ENCODE measurements at regions not wholly inside any gene's neighbourhood (a gene's known extent, or its start where the extent isn't known, plus 50 kb on each side); places are given as distances from the start of the nearest gene placed in this dataset.
"Not testable (repeated sequence)": the region's sequence is repeated elsewhere in the genome, so short reads cannot be mapped to it uniquely, and the experiment has no call there.

- peak; percentile 32 for DNase-seq
These were observed 85.4 kb upstream of the RALY start for GRCh38 chr20:33908336-33908735.

GRCh38 chr20:33908868-33909267 lies 84.8 kb upstream of the RALY start:
- no peak for DNase-seq

- no peak for DNase-seq
These were observed 84.3 kb upstream of the RALY start for GRCh38 chr20:33909331-33909921.

- DNase-seq: no peak
These were observed 83.7 kb upstream of the RALY start for GRCh38 chr20:33910056-33910455.

- DNase-seq: peak; percentile 26
These were observed 83.0 kb upstream of the RALY start for GRCh38 chr20:33910529-33911327.

GRCh38 chr20:33914919-33915318 lies 78.8 kb upstream of the RALY start:
- peak; percentile 69 for DNase-seq

GRCh38 chr20:33915726-33916331 lies 77.9 kb upstream of the RALY start:
- peak; percentile 41 for DNase-seq

- no peak for DNase-seq
These were observed 76.9 kb upstream of the RALY start for GRCh38 chr20:33916768-33917167.

GRCh38 chr20:33917831-33918525 lies 75.7 kb upstream of the RALY start:
- no peak for DNase-seq

GRCh38 chr20:33918662-33919061 lies 75.0 kb upstream of the RALY start:
- DNase-seq: no peak

- no peak for DNase-seq
These were observed 74.1 kb upstream of the RALY start for GRCh38 chr20:33919653-33920052.

- no peak for DNase-seq
These were observed 71.5 kb upstream of the RALY start for GRCh38 chr20:33922224-33922623.

GRCh38 chr20:33923740-33924139 lies 70.0 kb upstream of the RALY start:
- no peak for DNase-seq

- no peak for DNase-seq
These were observed 67.8 kb upstream of the RALY start for GRCh38 chr20:33925867-33926266.

- no peak for DNase-seq
These were observed 67.3 kb upstream of the RALY start for GRCh38 chr20:33926425-33926824.

GRCh38 chr20:33927724-33928123 lies 66.0 kb upstream of the RALY start:
- no peak for DNase-seq

- no peak for DNase-seq
These were observed 63.8 kb upstream of the RALY start for GRCh38 chr20:33929917-33930316.

GRCh38 chr20:33933469-33933909 lies 60.2 kb upstream of the RALY start:
- DNase-seq: peak; percentile 85

- no peak for DNase-seq
These were observed 57.1 kb upstream of the RALY start for GRCh38 chr20:33936656-33937055.

GRCh38 chr20:33939031-33939430 lies 54.7 kb upstream of the RALY start:
- not testable (repeated sequence) for DNase-seq

- DNase-seq: peak; percentile 98
These were observed 53.0 kb upstream of the RALY start for GRCh38 chr20:33940666-33941065.
